ENCODE measurements at regions not wholly inside any gene's neighbourhood (a gene's known extent, or its start where the extent isn't known, plus 50 kb on each side); places are given as distances from the start of the nearest gene placed in this dataset.

DNA sequence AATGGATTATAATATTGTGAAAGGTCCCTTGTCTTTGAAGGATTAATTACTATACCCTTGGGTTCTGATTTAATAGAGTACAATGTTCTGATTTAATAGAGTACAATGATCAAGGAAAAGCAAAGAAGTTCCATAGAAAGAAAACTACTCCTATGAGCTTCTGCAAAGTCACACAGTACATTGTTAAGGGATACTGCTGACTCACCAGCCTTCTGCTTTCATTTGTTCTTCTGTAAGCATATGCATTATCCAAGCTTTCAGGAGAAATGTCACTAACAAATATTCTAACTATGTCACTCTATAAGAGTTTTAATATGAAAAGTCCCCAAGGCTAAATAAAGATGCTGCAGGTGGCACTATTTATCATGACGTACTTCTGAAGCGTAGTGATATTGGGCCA is 396.7 kb downstream of the RFC3 start:
- dilution Hi-C loops (cut with MboI; ENCODE audit: extremely low pct_ligation_motif_present, low sequenced_read_pairs) = no loop called here
- ChIA-PET CTCF (interaction anchor here (1.9 kb wide), 1 partner anchor 16 kb away, joined by 4 read pairs; no protein-coding TSS in a partner anchor), POLR2A (no interaction called here)
- H3K9me3 ChIP-seq (replicated peaks; ENCODE audit: control insufficient read depth, insufficient read depth, low read length) = no peaks in the 10 kb centered on the region
- H3K4me1 ChIP-seq (ENCODE audit: control insufficient read depth, extremely low read depth, insufficient read depth, low read length) = no peaks in the 10 kb centered on the region
- H3K36me3 ChIP-seq (ENCODE audit: control insufficient read depth in 2 of 2, extremely low read depth in 1 of 2, insufficient read depth in 2 of 2, low read length in 2 of 2) = no peaks in the 10 kb centered on the region
- intact Hi-C loops (cut with micrococcal nuclease) = no loop called here
- no peak overlapping the region for H3K9ac ChIP-seq (replicated peaks; ENCODE audit: extremely low read depth, insufficient read depth, low read length)
- no peak overlapping the region for H3K4me3 ChIP-seq (replicated peaks in 1 of 3; ENCODE audit: insufficient read depth in 1 of 3, low read depth in 1 of 3, low read length in 3 of 3)
- no peaks in the 10 kb centered on the region for H3K9me1 ChIP-seq (replicated peaks; ENCODE audit: control insufficient read depth, extremely low read depth, insufficient read depth, low read length)
- H4K20me1 ChIP-seq (replicated peaks; ENCODE audit: control insufficient read depth, extremely low read depth, insufficient read depth, low read length) = no peaks in the 10 kb centered on the region
- BruUV-seq (replicated peaks) = no TSS peak
- H2AFZ ChIP-seq (ENCODE audit: low read depth, low read length) = no peak overlapping the region
- no peak overlapping the region for H3K4me2 ChIP-seq (ENCODE audit: insufficient read depth, low read length)
- DNase-seq (ENCODE audit: low read depth, low spot score) (no peak), FAIRE-seq (no peak)
- no peak for TF ChIP-seq MYC (IDR thresholded peaks at IDR 0.05; ENCODE audit: low read depth, low read length)
- no peak for TF ChIP-seq GATA2 (IDR thresholded peaks at IDR 0.05; ENCODE audit: insufficient read depth, insufficient read length, low read depth, low read length)
- no peak for TF ChIP-seq MAX (IDR thresholded peaks at IDR 0.05; ENCODE audit: insufficient read depth, insufficient read length)
- no peak for TF ChIP-seq FOS (IDR thresholded peaks at IDR 0.05; ENCODE audit: borderline replicate concordance, insufficient read depth, low read length)
- no peak for TF ChIP-seq EZH2 (IDR thresholded peaks at IDR 0.05; ENCODE audit: borderline replicate concordance, low read depth, low read length, severe bottlenecking)
- no peak for TF ChIP-seq POLR2AphosphoS5 (IDR thresholded peaks at IDR 0.05; ENCODE audit: insufficient read depth, low read depth, low read length)
- no peak for TF ChIP-seq POLR2A (IDR thresholded peaks at IDR 0.05; ENCODE audit: low read depth, low read length)
- TF ChIP-seq CTCF (IDR thresholded peaks at IDR 0.05; ENCODE audit: extremely low read depth in 1 of 2, insufficient read depth in 1 of 2, low read depth in 1 of 2, low read length in 2 of 2) = no peak
- no peaks in the 10 kb centered on the region for H3K27me3 ChIP-seq (ENCODE audit: control insufficient read depth in 2 of 2, insufficient read depth in 2 of 2, low read length in 2 of 2)
- H3K27ac ChIP-seq (ENCODE audit: insufficient read depth, low read depth, low read length) = no peak overlapping the region
- H3K79me2 ChIP-seq (ENCODE audit: control insufficient read depth, insufficient read depth, low read length) = no peaks in the 10 kb centered on the region
